Stimulated activated naive CD8-positive, alpha-beta T cell treated with anti-CD3 and anti-CD28 coated beads, Interleukin-15, amount 100 ng/mL, for 72 hours (primary cell): ENCODE measurements at regions not wholly inside any gene's neighbourhood (a gene's known extent, or its start where the extent isn't known, plus 50 kb on each side); places are given as distances from the start of the nearest gene placed in this dataset.

Experiments used
- ATAC-seq: fragments of 150-1000 bp; cut with Tn5 transposase; 2 replicates; pipeline ENCODE4 v1.10.0; 2021; ENCODE audit warnings: mild to moderate bottlenecking, moderate library complexity
- DNase-seq, 2 donors: peaks; one replicate each; pipeline ENCODE4 v3.0.0; 2021 to 2022
- H3K27ac Mint-ChIP-seq, 2 donors: one replicate each; pipeline ENCODE4 v1.8.0; 2022; ENCODE audit warnings: mild to moderate bottlenecking in 2 of 2, mixed read lengths in 2 of 2, moderate library complexity in 2 of 2
- H3K27me3 Mint-ChIP-seq: one replicate; pipeline ENCODE4 v1.8.0; 2022; ENCODE audit warnings: mixed read lengths
- H3K4me1 Mint-ChIP-seq: one replicate; pipeline ENCODE4 v1.8.0; 2022; ENCODE audit warnings: mild to moderate bottlenecking, mixed read lengths
- H3K4me3 Mint-ChIP-seq, 2 donors: one replicate each; pipeline ENCODE4 v1.8.0; 2022; ENCODE audit warnings: mild to moderate bottlenecking in 2 of 2, mixed read lengths in 2 of 2, moderate library complexity in 1 of 2
- H3K9me3 Mint-ChIP-seq, 2 donors: one replicate each; pipeline ENCODE4 v1.8.0; 2022; ENCODE audit warnings: mixed read lengths in 2 of 2

- no peak overlapping the region for H3K27ac Mint-ChIP-seq
- no peaks in the 10 kb centered on the region for H3K4me1 Mint-ChIP-seq
- DNase-seq (no peak), ATAC-seq (no peak)
- H3K9me3 Mint-ChIP-seq, result no peaks in the 10 kb centered on the region
- peaks cover 35% of the 10 kb centered on the region for H3K27me3 Mint-ChIP-seq
- no peak overlapping the region for H3K4me3 Mint-ChIP-seq
Observed at GRCh38 chr2:9156483-9156882, 50.1 kb upstream of the ASAP2 start.

- DNase-seq (no peak), ATAC-seq (no peak)
- no peak overlapping the region for H3K4me3 Mint-ChIP-seq
- no peak overlapping the region for H3K27ac Mint-ChIP-seq
- H3K9me3 Mint-ChIP-seq, result no peaks in the 10 kb centered on the region
- peaks cover 35% of the 10 kb centered on the region for H3K27me3 Mint-ChIP-seq
- H3K4me1 Mint-ChIP-seq, result no peaks in the 10 kb centered on the region
Observed at GRCh38 chr2:9154061-9154460, 52.6 kb upstream of the ASAP2 start.

GRCh38 chr2:9153643-9153980 is 53.0 kb upstream of the ASAP2 start:
- no peak for DNase-seq
- Mint-ChIP-seq H3K27ac (no peak overlapping the region), H3K9me3 (no peaks in the 10 kb centered on the region), H3K4me1 (no peaks in the 10 kb centered on the region), H3K4me3 (no peak overlapping the region), H3K27me3 (peaks cover 35% of the 10 kb centered on the region)
- no peak for ATAC-seq

- DNase-seq, result no peak
- Mint-ChIP-seq H3K4me3 (no peak overlapping the region), H3K9me3 (no peaks in the 10 kb centered on the region), H3K27me3 (peaks cover 37% of the 10 kb centered on the region), H3K27ac (no peak overlapping the region), H3K4me1 (no peaks in the 10 kb centered on the region)
- no peak for ATAC-seq
Observed at GRCh38 chr2:9152975-9153642, 53.5 kb upstream of the ASAP2 start.

GRCh38 chr2:9150906-9151305 is 55.7 kb upstream of the ASAP2 start:
- DNase-seq (no peak), ATAC-seq (no peak)
- Mint-ChIP-seq H3K27me3 (peaks cover 51% of the 10 kb centered on the region), H3K9me3 (no peaks in the 10 kb centered on the region), H3K4me3 (no peak overlapping the region), H3K27ac (no peak overlapping the region), H3K4me1 (no peaks in the 10 kb centered on the region)

GRCh38 chr2:9150568-9150900 is 56.1 kb upstream of the ASAP2 start:
- ATAC-seq, result no peak
- H3K4me1 Mint-ChIP-seq, result no peaks in the 10 kb centered on the region
- no peak for DNase-seq
- H3K4me3 Mint-ChIP-seq, result no peak overlapping the region
- H3K27me3 Mint-ChIP-seq, result peaks cover 52% of the 10 kb centered on the region
- H3K9me3 Mint-ChIP-seq, result no peaks in the 10 kb centered on the region
- H3K27ac Mint-ChIP-seq, result no peak overlapping the region

- H3K4me3 Mint-ChIP-seq, result no peak overlapping the region
- H3K4me1 Mint-ChIP-seq, result no peaks in the 10 kb centered on the region
- peaks cover 52% of the 10 kb centered on the region for H3K27me3 Mint-ChIP-seq
- no peak for ATAC-seq
- H3K27ac Mint-ChIP-seq, result no peak overlapping the region
- H3K9me3 Mint-ChIP-seq, result no peaks in the 10 kb centered on the region
- DNase-seq, result no peak
Observed at GRCh38 chr2:9149726-9150567, 56.7 kb upstream of the ASAP2 start.

- Mint-ChIP-seq H3K4me3 (no peak overlapping the region), H3K4me1 (no peaks in the 10 kb centered on the region), H3K27me3 (peaks cover 55% of the 10 kb centered on the region), H3K9me3 (no peaks in the 10 kb centered on the region), H3K27ac (no peak overlapping the region)
- no peak for DNase-seq
- ATAC-seq, result peak; percentile 29
Observed at GRCh38 chr2:9149388-9149660, 57.3 kb upstream of the ASAP2 start.

GRCh38 chr2:9146646-9147045 is 60.0 kb upstream of the ASAP2 start:
- Mint-ChIP-seq H3K27me3 (peaks cover 40% of the 10 kb centered on the region), H3K27ac (no peak overlapping the region), H3K4me3 (no peak overlapping the region), H3K4me1 (peaks cover 6% of the 10 kb centered on the region), H3K9me3 (no peaks in the 10 kb centered on the region)
- no peak for DNase-seq
- ATAC-seq, result no peak

- ATAC-seq (no peak), DNase-seq (no peak)
- no peak overlapping the region for H3K27ac Mint-ChIP-seq
- no peaks in the 10 kb centered on the region for H3K9me3 Mint-ChIP-seq
- peaks cover 6% of the 10 kb centered on the region for H3K4me1 Mint-ChIP-seq
- H3K4me3 Mint-ChIP-seq, result no peak overlapping the region
- peaks cover 46% of the 10 kb centered on the region for H3K27me3 Mint-ChIP-seq
Observed at GRCh38 chr2:9145752-9146430, 60.7 kb upstream of the ASAP2 start.

- DNase-seq, result no peak
- ATAC-seq, result no peak
- Mint-ChIP-seq H3K4me1 (peaks cover 6% of the 10 kb centered on the region), H3K27ac (no peak overlapping the region), H3K27me3 (peaks cover 46% of the 10 kb centered on the region), H3K4me3 (no peak overlapping the region), H3K9me3 (no peaks in the 10 kb centered on the region)
Observed at GRCh38 chr2:9145109-9145751, 61.4 kb upstream of the ASAP2 start.

- peaks cover 52% of the 10 kb centered on the region for H3K27me3 Mint-ChIP-seq
- no peak overlapping the region for H3K4me3 Mint-ChIP-seq
Observed at GRCh38 chr2:9144617-9145016, 62.0 kb upstream of the ASAP2 start.

GRCh38 chr2:9144046-9144445 is 62.6 kb upstream of the ASAP2 start:
- H3K4me3 Mint-ChIP-seq, result no peak overlapping the region
- H3K27me3 Mint-ChIP-seq, result peaks cover 52% of the 10 kb centered on the region
- H3K27ac Mint-ChIP-seq, result no peak overlapping the region
- peaks cover 6% of the 10 kb centered on the region for H3K4me1 Mint-ChIP-seq
- ATAC-seq (no peak), DNase-seq (no peak)
- H3K9me3 Mint-ChIP-seq, result no peaks in the 10 kb centered on the region

More at GRCh38 chr2:9144617-9145016, 62.0 kb upstream of the ASAP2 start:
- no peaks in the 10 kb centered on the region for H3K9me3 Mint-ChIP-seq
- H3K27ac Mint-ChIP-seq, result no peak overlapping the region
- no peak for ATAC-seq
- H3K4me1 Mint-ChIP-seq, result peaks cover 6% of the 10 kb centered on the region
- no peak for DNase-seq

GRCh38 chr2:9143264-9143815 is 63.3 kb upstream of the ASAP2 start:
- Mint-ChIP-seq H3K27me3 (peaks cover 52% of the 10 kb centered on the region), H3K27ac (no peak overlapping the region), H3K4me3 (no peak overlapping the region), H3K9me3 (no peaks in the 10 kb centered on the region), H3K4me1 (peaks cover 6% of the 10 kb centered on the region)
- DNase-seq (no peak), ATAC-seq (no peak)

- Mint-ChIP-seq H3K4me3 (peak overlapping the region; percentile 16 to 51), H3K9me3 (no peaks in the 10 kb centered on the region), H3K4me1 (peaks cover 6% of the 10 kb centered on the region), H3K27ac (no peak overlapping the region), H3K27me3 (peaks cover 47% of the 10 kb centered on the region)
- ATAC-seq (peak; percentile 92), DNase-seq (peak; percentile 81 to 84)
Observed at GRCh38 chr2:9142551-9143263, 63.9 kb upstream of the ASAP2 start.
